AG09309 (cell line): ENCODE measurements at regions not wholly inside any gene's neighbourhood (a gene's known extent, or its start where the extent isn't known, plus 50 kb on each side); places are given as distances from the start of the nearest gene placed in this dataset.

Experiments used
- DNase-seq: peaks from one replicate; pipeline ENCODE4 v3.0.0-alpha.2; 2010; ENCODE audit warnings: low read depth
- H3K4me3 ChIP-seq: 2 replicates; pipeline ENCODE4 v1.5.1; 2011; ENCODE audit warnings: mild to moderate bottlenecking, low read depth, low read length, moderate library complexity; ENCODE audit not compliant: control insufficient read depth
- CTCF ChIP-seq: IDR thresholded peaks from 2 replicates; pipeline ENCODE4 v1.5.1; 2011; ENCODE audit warnings: mild to moderate bottlenecking, low read depth, low read length, inconsistent platforms; ENCODE audit not compliant: insufficient read depth, control insufficient read depth; ENCODE audit errors: missing control alignments

GRCh38 chr19:5392486-5392885, 51.9 kb upstream of the PTPRS start:
- DNase-seq: no peak
- no peak for TF ChIP-seq CTCF

GRCh38 chr19:5393088-5393487, 52.5 kb upstream of the PTPRS start:
- DNase-seq: no peak
- no peak overlapping the region for H3K4me3 ChIP-seq
- no peak for TF ChIP-seq CTCF

More at GRCh38 chr19:5392486-5392885, 51.9 kb upstream of the PTPRS start:
- no peak overlapping the region for H3K4me3 ChIP-seq

GRCh38 chr19:5394551-5395505, 54.2 kb upstream of the PTPRS start:
- TF ChIP-seq CTCF: no peak
- no peak overlapping the region for H3K4me3 ChIP-seq
- DNase-seq: no peak

GRCh38 chr19:5395556-5395955, 54.9 kb upstream of the PTPRS start:
- H3K4me3 ChIP-seq: no peak overlapping the region
- no peak for DNase-seq
- TF ChIP-seq CTCF: no peak

- DNase-seq: no peak
These were observed 55.7 kb upstream of the PTPRS start for GRCh38 chr19:5396096-5396939.

More at GRCh38 chr19:5396096-5396939, 55.7 kb upstream of the PTPRS start:
- no peak overlapping the region for H3K4me3 ChIP-seq
- TF ChIP-seq CTCF: no peak
